ENCODE measurements at regions not wholly inside any gene's neighbourhood (a gene's known extent, or its start where the extent isn't known, plus 50 kb on each side); places are given as distances from the start of the nearest gene placed in this dataset.

DNA sequence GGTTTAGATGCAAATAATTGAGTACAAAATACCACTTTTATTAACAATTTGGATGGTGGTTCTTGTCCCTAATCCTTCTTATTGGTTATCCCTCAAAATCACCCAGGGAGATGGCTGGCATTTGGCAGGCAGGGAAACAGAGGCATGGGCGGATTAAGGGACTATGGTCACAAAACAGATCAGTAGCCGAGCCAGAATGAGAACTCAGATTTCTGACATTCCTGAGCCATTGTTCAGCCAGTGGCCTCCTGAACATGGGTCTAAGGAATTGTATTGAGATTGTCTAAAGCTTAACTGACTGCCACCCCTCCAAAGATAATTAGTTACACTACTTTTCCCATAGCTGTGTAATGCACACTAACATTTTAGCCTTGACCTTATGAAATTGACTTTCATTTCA is 88.4 kb downstream of the CHD9NB start:
- H3K9me1 ChIP-seq (ENCODE audit: control insufficient read depth, extremely low read depth, insufficient read depth, low read length), result no peaks in the 10 kb centered on the region
- no peaks in the 10 kb centered on the region for H3K9me3 ChIP-seq (ENCODE audit: control insufficient read depth, low read depth, low read length)
- TF ChIP-seq, protein P1, sequence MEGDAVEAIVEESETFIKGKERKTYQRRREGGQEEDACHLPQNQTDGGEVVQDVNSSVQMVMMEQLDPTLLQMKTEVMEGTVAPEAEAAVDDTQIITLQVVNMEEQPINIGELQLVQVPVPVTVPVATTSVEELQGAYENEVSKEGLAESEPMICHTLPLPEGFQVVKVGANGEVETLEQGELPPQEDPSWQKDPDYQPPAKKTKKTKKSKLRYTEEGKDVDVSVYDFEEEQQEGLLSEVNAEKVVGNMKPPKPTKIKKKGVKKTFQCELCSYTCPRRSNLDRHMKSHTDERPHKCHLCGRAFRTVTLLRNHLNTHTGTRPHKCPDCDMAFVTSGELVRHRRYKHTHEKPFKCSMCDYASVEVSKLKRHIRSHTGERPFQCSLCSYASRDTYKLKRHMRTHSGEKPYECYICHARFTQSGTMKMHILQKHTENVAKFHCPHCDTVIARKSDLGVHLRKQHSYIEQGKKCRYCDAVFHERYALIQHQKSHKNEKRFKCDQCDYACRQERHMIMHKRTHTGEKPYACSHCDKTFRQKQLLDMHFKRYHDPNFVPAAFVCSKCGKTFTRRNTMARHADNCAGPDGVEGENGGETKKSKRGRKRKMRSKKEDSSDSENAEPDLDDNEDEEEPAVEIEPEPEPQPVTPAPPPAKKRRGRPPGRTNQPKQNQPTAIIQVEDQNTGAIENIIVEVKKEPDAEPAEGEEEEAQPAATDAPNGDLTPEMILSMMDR (optimal IDR thresholded peaks at IDR 0.05 in 1 of 3, IDR thresholded peaks at IDR 0.05 in 1 of 3, conservative IDR thresholded peaks at IDR 0.05 in 1 of 3; ENCODE audit: extremely low read depth in 1 of 3, insufficient read depth in 2 of 3, low read length in 3 of 3), result no peak
- no peak for TF ChIP-seq EZH2 (IDR thresholded peaks at IDR 0.05; ENCODE audit: low read length)
- dilution Hi-C loops (cut with MboI; ENCODE audit: extremely low pct_ligation_motif_present, low sequenced_read_pairs), result no loop called here
- H3K9ac ChIP-seq (ENCODE audit: control insufficient read depth, extremely low read depth, insufficient read depth, low read length), result no peak overlapping the region
- H2AFZ ChIP-seq (ENCODE audit: control insufficient read depth, low read length), result no peak overlapping the region
- H3K4me3 ChIP-seq (ENCODE audit: control insufficient read depth in 2 of 3, extremely low read depth in 1 of 3, insufficient read depth in 2 of 3, low read depth in 1 of 3, low read length in 3 of 3), result no peak overlapping the region
- H3K4me1 ChIP-seq (ENCODE audit: control insufficient read depth, extremely low read depth, insufficient read depth, low read length), result no peaks in the 10 kb centered on the region
- no peak overlapping the region for H3K27ac ChIP-seq (ENCODE audit: control insufficient read depth, insufficient read depth, low read length)
- H3K4me2 ChIP-seq (ENCODE audit: control insufficient read depth, extremely low read depth, insufficient read depth, low read depth, low read length), result no peak overlapping the region
- H4K20me1 ChIP-seq (ENCODE audit: control insufficient read depth, extremely low read depth, insufficient read depth, low read length), result no peaks in the 10 kb centered on the region
- FAIRE-seq (no peak), DNase-seq (ENCODE audit: low read depth, low spot score) (no peak)
- H3K36me3 ChIP-seq (ENCODE audit: control insufficient read depth in 2 of 2, extremely low read depth in 1 of 2, insufficient read depth in 2 of 2, low read length in 2 of 2), result no peaks in the 10 kb centered on the region
- no peaks in the 10 kb centered on the region for H3K79me2 ChIP-seq (ENCODE audit: control insufficient read depth, insufficient read depth, low read length)
- H3K27me3 ChIP-seq (ENCODE audit: control insufficient read depth, extremely low read depth, insufficient read depth, low read length), result no peaks in the 10 kb centered on the region

DNA sequence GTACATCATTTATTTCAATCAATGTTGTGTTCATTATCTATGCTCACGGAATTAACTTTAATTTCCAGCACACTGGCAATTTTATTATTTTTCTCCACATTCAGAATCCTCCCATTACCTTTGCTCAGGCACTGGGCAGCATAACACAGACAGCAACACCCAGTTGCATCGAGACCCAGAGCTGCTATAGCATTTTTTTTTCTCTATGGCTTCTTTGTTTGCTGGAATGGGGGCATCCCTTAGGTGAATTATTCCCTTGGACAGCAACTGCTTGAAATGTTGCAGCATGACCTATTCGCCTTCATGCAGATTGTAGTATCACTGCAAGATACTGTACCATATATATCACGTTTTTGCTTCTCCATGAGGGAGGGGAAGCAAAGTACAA is 88.8 kb downstream of the CHD9NB start:
- Histone ChIP-seq H3K27ac (ENCODE audit: control insufficient read depth, insufficient read depth, low read length) (no peak overlapping the region), H3K79me2 (ENCODE audit: control insufficient read depth, insufficient read depth, low read length) (no peaks in the 10 kb centered on the region), H2AFZ (ENCODE audit: control insufficient read depth, low read length) (no peak overlapping the region), H3K4me3 (ENCODE audit: control insufficient read depth in 2 of 3, extremely low read depth in 1 of 3, insufficient read depth in 2 of 3, low read depth in 1 of 3, low read length in 3 of 3) (no peak overlapping the region), H3K9me1 (ENCODE audit: control insufficient read depth, extremely low read depth, insufficient read depth, low read length) (no peaks in the 10 kb centered on the region), H3K27me3 (ENCODE audit: control insufficient read depth, extremely low read depth, insufficient read depth, low read length) (no peaks in the 10 kb centered on the region), H3K9ac (ENCODE audit: control insufficient read depth, extremely low read depth, insufficient read depth, low read length) (no peak overlapping the region), H3K36me3 (ENCODE audit: control insufficient read depth in 2 of 2, extremely low read depth in 1 of 2, insufficient read depth in 2 of 2, low read length in 2 of 2) (no peaks in the 10 kb centered on the region), H3K9me3 (ENCODE audit: control insufficient read depth, low read depth, low read length) (no peaks in the 10 kb centered on the region), H3K4me2 (ENCODE audit: control insufficient read depth, extremely low read depth, insufficient read depth, low read depth, low read length) (no peak overlapping the region), H3K4me1 (ENCODE audit: control insufficient read depth, extremely low read depth, insufficient read depth, low read length) (no peaks in the 10 kb centered on the region), H4K20me1 (ENCODE audit: control insufficient read depth, extremely low read depth, insufficient read depth, low read length) (no peaks in the 10 kb centered on the region)
- FAIRE-seq (no peak), DNase-seq (ENCODE audit: low read depth, low spot score) (no peak)
- dilution Hi-C loops (cut with MboI; ENCODE audit: extremely low pct_ligation_motif_present, low sequenced_read_pairs), result no loop called here
- TF ChIP-seq, protein P1 (optimal IDR thresholded peaks at IDR 0.05 in 1 of 3, IDR thresholded peaks at IDR 0.05 in 1 of 3, conservative IDR thresholded peaks at IDR 0.05 in 1 of 3; ENCODE audit: extremely low read depth in 1 of 3, insufficient read depth in 2 of 3, low read length in 3 of 3), result no peak
- TF ChIP-seq EZH2 (IDR thresholded peaks at IDR 0.05; ENCODE audit: low read length), result no peak

All from keratinocyte (primary cell).